ENCODE measurements at regions not wholly inside any gene's neighbourhood (a gene's known extent, or its start where the extent isn't known, plus 50 kb on each side); places are given as distances from the start of the nearest gene placed in this dataset.

DNA sequence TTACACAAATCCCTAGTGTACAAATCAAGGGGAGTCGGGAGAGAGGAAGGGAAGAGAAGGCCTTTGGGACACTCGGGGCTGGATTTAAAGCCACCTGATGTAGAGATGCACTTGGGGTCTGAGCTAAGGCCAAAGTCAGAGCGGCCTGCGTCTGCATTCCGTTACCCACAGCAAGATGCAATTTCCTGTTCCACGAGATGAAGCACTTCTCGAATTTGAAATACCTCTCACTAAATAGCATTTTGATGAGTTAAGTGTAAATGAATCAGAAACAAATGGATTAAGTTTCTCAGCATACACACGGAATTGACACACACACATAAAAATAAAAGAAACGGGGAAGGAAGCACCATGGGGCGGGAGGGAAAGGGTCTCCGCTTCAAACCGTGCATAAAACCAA lies 386.0 kb downstream of the SOX9 start:
- no peak for TF ChIP-seq BACH2 (CRISPR knock-in tag; IDR thresholded peaks at IDR 0.05; ENCODE audit: borderline replicate concordance)
- TF ChIP-seq, protein P1, sequence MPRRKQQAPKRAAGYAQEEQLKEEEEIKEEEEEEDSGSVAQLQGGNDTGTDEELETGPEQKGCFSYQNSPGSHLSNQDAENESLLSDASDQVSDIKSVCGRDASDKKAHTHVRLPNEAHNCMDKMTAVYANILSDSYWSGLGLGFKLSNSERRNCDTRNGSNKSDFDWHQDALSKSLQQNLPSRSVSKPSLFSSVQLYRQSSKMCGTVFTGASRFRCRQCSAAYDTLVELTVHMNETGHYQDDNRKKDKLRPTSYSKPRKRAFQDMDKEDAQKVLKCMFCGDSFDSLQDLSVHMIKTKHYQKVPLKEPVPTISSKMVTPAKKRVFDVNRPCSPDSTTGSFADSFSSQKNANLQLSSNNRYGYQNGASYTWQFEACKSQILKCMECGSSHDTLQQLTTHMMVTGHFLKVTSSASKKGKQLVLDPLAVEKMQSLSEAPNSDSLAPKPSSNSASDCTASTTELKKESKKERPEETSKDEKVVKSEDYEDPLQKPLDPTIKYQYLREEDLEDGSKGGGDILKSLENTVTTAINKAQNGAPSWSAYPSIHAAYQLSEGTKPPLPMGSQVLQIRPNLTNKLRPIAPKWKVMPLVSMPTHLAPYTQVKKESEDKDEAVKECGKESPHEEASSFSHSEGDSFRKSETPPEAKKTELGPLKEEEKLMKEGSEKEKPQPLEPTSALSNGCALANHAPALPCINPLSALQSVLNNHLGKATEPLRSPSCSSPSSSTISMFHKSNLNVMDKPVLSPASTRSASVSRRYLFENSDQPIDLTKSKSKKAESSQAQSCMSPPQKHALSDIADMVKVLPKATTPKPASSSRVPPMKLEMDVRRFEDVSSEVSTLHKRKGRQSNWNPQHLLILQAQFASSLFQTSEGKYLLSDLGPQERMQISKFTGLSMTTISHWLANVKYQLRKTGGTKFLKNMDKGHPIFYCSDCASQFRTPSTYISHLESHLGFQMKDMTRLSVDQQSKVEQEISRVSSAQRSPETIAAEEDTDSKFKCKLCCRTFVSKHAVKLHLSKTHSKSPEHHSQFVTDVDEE (CRISPR knock-in tag; IDR thresholded peaks at IDR 0.05) = no peak
- TF ChIP-seq CSDC2 (CRISPR knock-in tag; IDR thresholded peaks at IDR 0.05) = no peak
- TF ChIP-seq TCF4 (CRISPR knock-in tag; IDR thresholded peaks at IDR 0.05; ENCODE audit: borderline replicate concordance) = no peak
- no peak for TF ChIP-seq ZFP30 (CRISPR knock-in tag; IDR thresholded peaks at IDR 0.05)
- TF ChIP-seq, protein P2, sequence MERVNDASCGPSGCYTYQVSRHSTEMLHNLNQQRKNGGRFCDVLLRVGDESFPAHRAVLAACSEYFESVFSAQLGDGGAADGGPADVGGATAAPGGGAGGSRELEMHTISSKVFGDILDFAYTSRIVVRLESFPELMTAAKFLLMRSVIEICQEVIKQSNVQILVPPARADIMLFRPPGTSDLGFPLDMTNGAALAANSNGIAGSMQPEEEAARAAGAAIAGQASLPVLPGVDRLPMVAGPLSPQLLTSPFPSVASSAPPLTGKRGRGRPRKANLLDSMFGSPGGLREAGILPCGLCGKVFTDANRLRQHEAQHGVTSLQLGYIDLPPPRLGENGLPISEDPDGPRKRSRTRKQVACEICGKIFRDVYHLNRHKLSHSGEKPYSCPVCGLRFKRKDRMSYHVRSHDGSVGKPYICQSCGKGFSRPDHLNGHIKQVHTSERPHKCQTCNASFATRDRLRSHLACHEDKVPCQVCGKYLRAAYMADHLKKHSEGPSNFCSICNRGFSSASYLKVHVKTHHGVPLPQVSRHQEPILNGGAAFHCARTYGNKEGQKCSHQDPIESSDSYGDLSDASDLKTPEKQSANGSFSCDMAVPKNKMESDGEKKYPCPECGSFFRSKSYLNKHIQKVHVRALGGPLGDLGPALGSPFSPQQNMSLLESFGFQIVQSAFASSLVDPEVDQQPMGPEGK (CRISPR knock-in tag; IDR thresholded peaks at IDR 0.05; ENCODE audit: borderline replicate concordance) = no peak
- no peak for TF ChIP-seq RARB (CRISPR knock-in tag; IDR thresholded peaks at IDR 0.05)
- TF ChIP-seq, protein P3, sequence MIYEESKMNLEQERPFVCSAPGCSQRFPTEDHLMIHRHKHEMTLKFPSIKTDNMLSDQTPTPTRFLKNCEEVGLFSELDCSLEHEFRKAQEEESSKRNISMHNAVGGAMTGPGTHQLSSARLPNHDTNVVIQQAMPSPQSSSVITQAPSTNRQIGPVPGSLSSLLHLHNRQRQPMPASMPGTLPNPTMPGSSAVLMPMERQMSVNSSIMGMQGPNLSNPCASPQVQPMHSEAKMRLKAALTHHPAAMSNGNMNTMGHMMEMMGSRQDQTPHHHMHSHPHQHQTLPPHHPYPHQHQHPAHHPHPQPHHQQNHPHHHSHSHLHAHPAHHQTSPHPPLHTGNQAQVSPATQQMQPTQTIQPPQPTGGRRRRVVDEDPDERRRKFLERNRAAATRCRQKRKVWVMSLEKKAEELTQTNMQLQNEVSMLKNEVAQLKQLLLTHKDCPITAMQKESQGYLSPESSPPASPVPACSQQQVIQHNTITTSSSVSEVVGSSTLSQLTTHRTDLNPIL (CRISPR knock-in tag; IDR thresholded peaks at IDR 0.05; ENCODE audit: low read depth) = no peak
- no peak for TF ChIP-seq ISL1 (CRISPR knock-in tag; IDR thresholded peaks at IDR 0.05)
- TF ChIP-seq OSR1 (CRISPR knock-in tag; IDR thresholded peaks at IDR 0.05) = no peak
- no peak for TF ChIP-seq ARNTL (CRISPR knock-in tag; IDR thresholded peaks at IDR 0.05; ENCODE audit: borderline replicate concordance, low read depth)
